HEK293T (cell line): ENCODE measurements at regions not wholly inside any gene's neighbourhood (a gene's known extent, or its start where the extent isn't known, plus 50 kb on each side); places are given as distances from the start of the nearest gene placed in this dataset.

Experiments used
- CTCF ChIA-PET: fragments of 350-600 bp; formaldehyde crosslinking; extraction: SDS; loops from one replicate; lab custom pipeline; 2021; ENCODE audit warnings: antibody characterized with exemption, inconsistent platforms; lab: Yijun Ruan, JAX
- POLR2A ChIA-PET: fragments of 350-600 bp; formaldehyde crosslinking; extraction: SDS; loops from one replicate; lab custom pipeline; 2020; ENCODE audit warnings: antibody characterized with exemption, inconsistent platforms; lab: Yijun Ruan, JAX
- DNase-seq: peaks from one replicate; pipeline ENCODE4 v3.0.0; 2012; ENCODE audit warnings: mixed read lengths; ENCODE audit errors: extremely low spot score
- ARNT ChIP-seq: fragments of 450-650 bp; IDR thresholded peaks from 2 replicates; pipeline ENCODE4 v1.6.1; 2017; ENCODE audit warnings: mild to moderate bottlenecking
- BHLHE40 ChIP-seq: fragments of 450-650 bp; IDR thresholded peaks from 2 replicates; pipeline ENCODE4 v1.6.1; 2016; ENCODE audit warnings: mild to moderate bottlenecking, moderate library complexity, borderline replicate concordance
- CTBP1 ChIP-seq: fragments of 450-650 bp; IDR thresholded peaks from 2 replicates; pipeline ENCODE4 v1.6.1; 2016; ENCODE audit warnings: borderline replicate concordance
- ELF4 ChIP-seq: fragments of 450-650 bp; IDR thresholded peaks from 2 replicates; pipeline ENCODE4 v1.6.1; 2017; ENCODE audit warnings: antibody characterized with exemption
- FOXA1 ChIP-seq: fragments of 450-650 bp; IDR thresholded peaks from 2 replicates; pipeline ENCODE4 v1.6.1; 2016; ENCODE audit warnings: mild to moderate bottlenecking
- FOXK2 ChIP-seq: fragments of 450-650 bp; IDR thresholded peaks from 2 replicates; pipeline ENCODE4 v1.6.1; 2016; ENCODE audit warnings: mild to moderate bottlenecking
- FOXM1 ChIP-seq: fragments of 450-650 bp; IDR thresholded peaks from 2 replicates; pipeline ENCODE4 v1.6.1; 2017; ENCODE audit warnings: mild to moderate bottlenecking, borderline replicate concordance
- HDGF ChIP-seq: fragments of 450-650 bp; IDR thresholded peaks from 2 replicates; pipeline ENCODE4 v1.6.1; 2017; ENCODE audit warnings: antibody characterized with exemption, borderline replicate concordance
- L3MBTL2 ChIP-seq: fragments of 450-650 bp; conservative IDR thresholded peaks from 2 replicates; pipeline ENCODE4 v1.6.1; 2016; ENCODE audit warnings: mild to moderate bottlenecking
- LEF1 ChIP-seq: fragments of 450-650 bp; IDR thresholded peaks from 2 replicates; pipeline ENCODE4 v1.6.1; 2017; ENCODE audit warnings: mild to moderate bottlenecking, borderline replicate concordance
- NFRKB ChIP-seq: fragments of 450-650 bp; IDR thresholded peaks from 2 replicates; pipeline ENCODE4 v1.6.1; 2016; ENCODE audit warnings: mild to moderate bottlenecking, moderate library complexity
- PKNOX1 ChIP-seq: fragments of 450-650 bp; IDR thresholded peaks from 2 replicates; pipeline ENCODE4 v1.6.1; 2016
- SP1 ChIP-seq: fragments of 450-650 bp; IDR thresholded peaks from 2 replicates; pipeline ENCODE4 v1.6.1; 2017
- SUZ12 ChIP-seq: fragments of 450-650 bp; IDR thresholded peaks from 2 replicates; pipeline ENCODE4 v1.6.1; 2016; ENCODE audit warnings: mild to moderate bottlenecking
- TARDBP ChIP-seq: fragments of 450-650 bp; IDR thresholded peaks from 2 replicates; pipeline ENCODE4 v1.6.1; 2016
- ZNF384 ChIP-seq: fragments of 450-650 bp; IDR thresholded peaks from 2 replicates; pipeline ENCODE4 v1.6.1; 2016

DNA sequence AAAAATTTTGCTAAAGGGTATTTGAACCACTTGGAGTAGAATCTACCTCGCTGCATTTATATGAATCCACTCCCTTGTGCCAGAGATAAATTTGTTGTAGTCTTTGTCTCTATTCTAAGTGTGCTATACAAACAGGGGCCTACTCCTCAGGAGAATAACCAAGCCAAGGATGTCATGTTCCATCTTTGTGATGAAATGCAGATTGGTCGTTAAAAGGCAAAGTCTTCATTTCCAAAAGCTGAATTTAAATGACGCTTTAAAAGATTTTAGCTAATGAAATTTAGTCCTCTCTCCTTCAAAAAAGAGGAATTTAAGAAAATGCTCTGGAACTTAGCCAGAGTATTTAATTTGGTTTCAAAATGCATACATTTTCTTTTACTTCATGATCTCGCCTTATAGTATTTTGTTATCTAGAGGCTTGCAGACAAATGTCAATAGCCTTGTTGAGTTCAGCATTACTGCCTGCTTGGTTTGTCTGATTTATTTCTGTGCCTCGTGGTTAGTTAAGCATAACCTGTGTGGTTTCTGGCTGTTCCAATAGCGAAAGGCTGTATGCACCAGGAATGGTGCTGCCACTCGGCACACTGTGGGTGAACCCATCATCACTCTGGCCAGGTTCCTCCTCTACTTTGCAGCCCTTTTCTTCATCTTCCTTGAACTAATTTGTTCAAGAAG lies 417.6 kb downstream of the ZNF521 start:
- no peak for DNase-seq
- ChIA-PET POLR2A (no interaction called here), CTCF (no interaction called here)
- no peak for TF ChIP-seq BHLHE40

GRCh38 chr18:24935008-24935407 lies 417.0 kb downstream of the ZNF521 start:
- no peak for TF ChIP-seq CTBP1
- no peak for TF ChIP-seq HDGF
- TF ChIP-seq FOXA1 = no peak
- TF ChIP-seq SP1 = no peak
- TF ChIP-seq ARNT = no peak
- TF ChIP-seq L3MBTL2 = no peak
- no peak for TF ChIP-seq BHLHE40
- no peak for TF ChIP-seq TARDBP
- TF ChIP-seq FOXK2 = no peak
- TF ChIP-seq SUZ12 = no peak
- CTCF ChIA-PET = no interaction called here
- POLR2A ChIA-PET = no interaction called here
- DNase-seq = no peak

DNA sequence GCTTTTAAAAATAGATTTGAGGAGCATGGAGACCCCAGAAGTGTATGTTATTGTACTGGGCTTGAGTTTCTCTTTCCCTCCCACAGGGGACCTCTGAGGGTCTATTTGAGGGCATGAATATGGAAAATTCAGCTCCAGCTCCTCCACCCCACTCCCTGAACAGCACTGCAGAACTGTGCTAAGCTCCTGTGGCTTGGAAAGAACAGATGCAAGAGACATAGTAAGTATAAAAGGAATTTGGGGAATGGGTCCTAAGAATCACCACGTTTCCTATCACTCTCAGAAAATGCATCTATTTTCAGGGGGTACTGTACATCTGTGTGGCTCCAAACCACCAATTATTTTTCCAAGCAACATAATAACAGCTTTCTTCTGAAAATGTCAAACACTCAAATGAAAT lies 416.1 kb downstream of the ZNF521 start:
- no peak for TF ChIP-seq CTBP1
- ChIA-PET CTCF (no interaction called here), POLR2A (no interaction called here)
- no peak for DNase-seq

- TF ChIP-seq ARNT = no peak
- TF ChIP-seq CTBP1 = no peak
- no peak for TF ChIP-seq ZNF384
- TF ChIP-seq L3MBTL2 = no peak
- TF ChIP-seq SP1 = no peak
- TF ChIP-seq NFRKB = no peak
- TF ChIP-seq FOXA1 = no peak
- TF ChIP-seq BHLHE40 = no peak
- TF ChIP-seq PKNOX1 = no peak
- TF ChIP-seq HDGF = no peak
- ChIA-PET CTCF (no interaction called here), POLR2A (no interaction called here)
- no peak for DNase-seq
Observed at GRCh38 chr18:24936691-24937090, 415.3 kb downstream of the ZNF521 start.

DNA sequence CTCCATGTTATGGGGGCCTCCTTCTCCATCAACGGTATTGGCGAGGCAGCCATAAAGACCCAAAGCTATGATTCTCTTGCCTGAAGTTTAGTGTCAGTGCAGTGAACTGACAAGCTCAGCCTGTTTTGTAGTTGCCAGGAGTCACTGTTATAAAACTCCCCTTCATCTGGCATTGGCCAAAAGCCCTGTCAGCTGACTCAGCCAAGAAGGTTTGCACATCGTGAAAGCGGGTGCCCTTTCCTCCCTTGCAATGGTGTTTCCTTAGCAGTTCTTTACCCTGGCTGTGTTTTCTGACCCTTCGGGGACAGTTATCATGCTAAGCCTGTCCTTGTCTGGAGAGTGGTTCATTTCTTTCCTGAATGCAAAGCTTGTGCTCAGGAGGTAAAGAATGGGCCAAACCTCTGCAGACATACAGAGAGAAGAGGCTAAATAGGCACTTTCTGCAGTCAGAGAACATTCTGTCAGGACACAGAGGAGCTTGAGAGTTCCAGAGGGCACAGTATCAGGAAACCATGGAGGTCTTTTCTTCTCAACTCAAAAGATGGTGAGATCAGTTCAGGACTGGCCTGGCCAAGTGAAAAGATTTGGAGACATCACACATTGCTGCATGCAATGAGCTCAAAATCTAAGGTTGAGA lies 414.2 kb downstream of the ZNF521 start:
- POLR2A ChIA-PET = no interaction called here
- CTCF ChIA-PET = no interaction called here
- no peak for DNase-seq
- TF ChIP-seq HDGF = no peak
- no peak for TF ChIP-seq FOXA1
- TF ChIP-seq NFRKB = no peak
- TF ChIP-seq L3MBTL2 = no peak
- no peak for TF ChIP-seq LEF1
- TF ChIP-seq BHLHE40 = no peak

GRCh38 chr18:24940416-24940815 lies 411.6 kb downstream of the ZNF521 start:
- no peak for DNase-seq
- CTCF ChIA-PET = no interaction called here
- POLR2A ChIA-PET = no interaction called here
- TF ChIP-seq LEF1 (no peak), SP1 (no peak), TARDBP (no peak), ELF4 (no peak), HDGF (no peak), FOXM1 (no peak), FOXA1 (no peak), FOXK2 (no peak), SUZ12 (no peak), NFRKB (no peak), ZNF384 (no peak), L3MBTL2 (no peak), PKNOX1 (no peak), ARNT (no peak), BHLHE40 (no peak), CTBP1 (no peak)

DNA sequence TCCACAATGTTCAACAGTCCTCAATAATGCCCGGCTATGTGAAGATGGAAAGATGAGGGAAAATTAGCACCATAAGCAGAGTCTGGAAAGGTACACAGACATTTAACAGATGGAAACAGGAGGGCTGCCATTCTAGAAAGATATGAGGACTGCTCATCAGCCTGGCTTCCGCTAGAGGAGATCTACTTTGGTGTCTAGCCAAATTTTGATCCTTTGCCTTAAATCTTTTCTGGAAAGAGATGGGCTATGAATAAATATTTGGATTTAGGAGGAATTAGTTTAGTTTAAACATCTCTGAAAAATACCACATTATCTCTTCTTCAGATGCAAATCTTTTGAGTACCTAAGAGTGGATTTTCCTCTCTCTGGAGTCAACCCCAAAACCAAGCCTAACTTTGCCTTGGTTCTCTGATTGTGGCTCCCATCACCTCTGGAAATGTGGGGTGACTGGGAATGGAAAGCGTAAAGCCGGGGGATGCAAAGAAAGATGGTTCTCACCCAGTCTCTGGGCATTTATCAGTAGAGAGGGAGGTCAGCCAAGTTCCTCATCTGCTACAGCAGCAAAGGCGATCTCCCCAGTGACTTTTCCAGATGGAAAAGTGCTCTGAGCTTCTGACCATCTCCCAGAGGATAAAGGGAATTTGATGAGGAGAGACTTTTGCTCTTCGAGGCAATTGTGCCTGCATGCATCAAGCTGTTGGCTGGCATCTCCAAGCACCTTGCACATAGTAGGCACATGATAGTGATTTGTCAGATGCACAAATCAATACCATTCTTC lies 410.6 kb downstream of the ZNF521 start:
- no peak for DNase-seq
- TF ChIP-seq ZNF384 (no peak), FOXM1 (no peak), TARDBP (no peak)
- ChIA-PET CTCF (no interaction called here), POLR2A (no interaction called here)
